ENCODE measurements at regions not wholly inside any gene's neighbourhood (a gene's known extent, or its start where the extent isn't known, plus 50 kb on each side); places are given as distances from the start of the nearest gene placed in this dataset.

GRCh38 chr10:44853148-44853734 lies 57.9 kb upstream of the TMEM72 start:
- DNase-seq (ENCODE audit: low read depth in 2 of 2): no peak

- DNase-seq (ENCODE audit: low read depth in 2 of 2): no peak
Observed at GRCh38 chr10:44853796-44854195, 57.3 kb upstream of the TMEM72 start.

GRCh38 chr10:44854693-44855350 lies 56.3 kb upstream of the TMEM72 start:
- DNase-seq (ENCODE audit: low read depth in 2 of 2): no peak

GRCh38 chr10:44856696-44857095 lies 54.4 kb upstream of the TMEM72 start:
- no peak for DNase-seq (ENCODE audit: low read depth in 2 of 2)

GRCh38 chr10:44857363-44858016 lies 53.6 kb upstream of the TMEM72 start:
- peak; percentile 40 to 61 for DNase-seq (ENCODE audit: low read depth in 2 of 2)

GRCh38 chr10:44858017-44858371 lies 53.1 kb upstream of the TMEM72 start:
- DNase-seq (ENCODE audit: low read depth in 2 of 2): no peak

- DNase-seq (ENCODE audit: low read depth in 2 of 2): no peak
Observed at GRCh38 chr10:44858988-44859387, 52.1 kb upstream of the TMEM72 start.

GRCh38 chr10:44859546-44860285 lies 51.4 kb upstream of the TMEM72 start:
- DNase-seq (ENCODE audit: low read depth in 2 of 2): no peak

- DNase-seq (ENCODE audit: low read depth in 2 of 2): no peak
Observed at GRCh38 chr10:44860811-44861736, 50.1 kb upstream of the TMEM72 start.

All from stimulated activated CD4-positive, alpha-beta T cell treated with anti-CD3 and anti-CD28 coated beads, Interleukin-4, amount 100 ng/mL, for 48 hours (primary cell).